CD4-positive, CD25-positive, alpha-beta regulatory T cell (primary cell): ENCODE measurements at regions not wholly inside any gene's neighbourhood (a gene's known extent, or its start where the extent isn't known, plus 50 kb on each side); places are given as distances from the start of the nearest gene placed in this dataset.
"Not testable (repeated sequence)": the region's sequence is repeated elsewhere in the genome, so short reads cannot be mapped to it uniquely, and the experiment has no call there.

Experiments
- ATAC-seq, 2 donors: fragments of 150-1000 bp; cut with Tn5 transposase; one replicate each; pipeline ENCODE4 v1.10.0; 2021; ENCODE audit warnings: low read depth in 2 of 2, moderate number of reproducible peaks in 2 of 2, moderate library complexity in 1 of 2
- DNase-seq, 3 donors: peaks; one replicate each; pipeline versions ENCODE4 v3.0.0 to v3.0.0-alpha.2; 2012 to 2022; ENCODE audit warnings: mixed read lengths in 1 of 3
- H3K27ac ChIP-seq: one replicate; pipeline ENCODE4 v1.7.0; 2013; ENCODE audit warnings: mild to moderate bottlenecking, low read length; ENCODE audit not compliant: insufficient read depth, poor library complexity, severe bottlenecking
- H3K27me3 ChIP-seq: one replicate; pipeline ENCODE4 v1.7.0; 2013; ENCODE audit warnings: low read length; ENCODE audit not compliant: control insufficient read depth, insufficient read depth
- H3K36me3 ChIP-seq: one replicate; pipeline ENCODE4 v1.7.0; 2013; ENCODE audit warnings: mild to moderate bottlenecking, low read length, moderate library complexity; ENCODE audit not compliant: control insufficient read depth, insufficient read depth
- H3K4me1 ChIP-seq: 2 replicates; pipeline ENCODE4 v1.7.0; 2013; ENCODE audit warnings: mild to moderate bottlenecking, low read length; ENCODE audit not compliant: insufficient read depth, control insufficient read depth, poor library complexity, severe bottlenecking
- H3K4me3 ChIP-seq: one replicate; pipeline ENCODE4 v1.7.0; 2013; ENCODE audit warnings: low read depth, mild to moderate bottlenecking, low read length, moderate library complexity
- H3K9me3 ChIP-seq, 2 experiments: 1 replicate in 1 of 2; 2 replicates in 1 of 2; pipeline ENCODE4 v1.7.0; 2013; ENCODE audit warnings: low read length in 2 of 2, mild to moderate bottlenecking in 1 of 2, moderate library complexity in 1 of 2; ENCODE audit not compliant: control insufficient read depth in 2 of 2
- H3K27ac Mint-ChIP-seq, 3 donors: one replicate each; pipeline ENCODE4 v1.8.0; 2020 to 2022; ENCODE audit warnings: mild to moderate bottlenecking in 3 of 3, mixed read lengths in 3 of 3, moderate library complexity in 2 of 3
- H3K27me3 Mint-ChIP-seq: one replicate; pipeline ENCODE4 v1.8.0; 2022; ENCODE audit warnings: mild to moderate bottlenecking, mixed read lengths
- H3K36me3 Mint-ChIP-seq: one replicate; pipeline ENCODE4 v1.8.0; 2020; ENCODE audit warnings: mixed read lengths
- H3K4me1 Mint-ChIP-seq, 4 donors: one replicate each; pipeline ENCODE4 v1.8.0; 2020 to 2022; ENCODE audit warnings: mixed read lengths in 4 of 4, mild to moderate bottlenecking in 1 of 4
- H3K4me3 Mint-ChIP-seq, 4 donors: one replicate each; pipeline ENCODE4 v1.8.0; 2020 to 2022; ENCODE audit warnings: mild to moderate bottlenecking in 4 of 4, mixed read lengths in 4 of 4, moderate library complexity in 3 of 4
- H3K9me3 Mint-ChIP-seq, 7 donors: one replicate each; pipeline ENCODE4 v1.8.0; 2020 to 2022; ENCODE audit warnings: mixed read lengths in 7 of 7, mild to moderate bottlenecking in 3 of 7, moderate library complexity in 2 of 7

GRCh38 chr18:61628085-61628484, 264.7 kb downstream of the RNF152 start:
- no peaks in the 10 kb centered on the region for H3K27me3 ChIP-seq
- no peak overlapping the region for H3K4me3 ChIP-seq
- ATAC-seq: no peak
- Mint-ChIP-seq H3K27ac (no peak overlapping the region), H3K4me3 (no peak overlapping the region), H3K27me3 (no peaks in the 10 kb centered on the region), H3K36me3 (no peaks in the 10 kb centered on the region), H3K9me3 (no peaks in the 10 kb centered on the region), H3K4me1 (no peaks in the 10 kb centered on the region)
- no peaks in the 10 kb centered on the region for H3K4me1 ChIP-seq
- DNase-seq: no peak
- no peak overlapping the region for H3K27ac ChIP-seq
- H3K9me3 ChIP-seq: no peaks in the 10 kb centered on the region
- no peaks in the 10 kb centered on the region for H3K36me3 ChIP-seq

DNA sequence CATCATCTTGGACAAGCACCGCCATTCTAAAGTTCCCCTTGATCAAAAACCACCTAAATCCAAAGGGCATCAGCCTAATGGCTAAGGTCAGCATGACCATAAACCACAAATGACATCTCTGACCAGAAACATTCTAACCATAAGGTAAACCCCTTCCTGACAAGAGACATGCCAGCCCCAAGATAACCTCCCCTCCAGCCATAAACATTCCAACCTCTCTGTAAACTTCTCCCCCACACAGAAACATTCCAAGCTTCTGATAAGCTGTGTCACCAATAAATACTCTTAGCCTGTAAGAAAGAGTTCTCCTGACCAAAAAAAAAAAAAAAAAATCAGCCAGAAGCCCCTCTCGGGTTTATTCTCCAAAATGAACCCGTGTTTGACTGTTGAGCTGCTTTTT, 268.2 kb downstream of the RNF152 start:
- not testable (repeated sequence) for H3K36me3 Mint-ChIP-seq, H3K27ac Mint-ChIP-seq, H3K4me1 Mint-ChIP-seq, H3K9me3 Mint-ChIP-seq, ATAC-seq, H3K4me3 ChIP-seq, H3K4me1 ChIP-seq, H3K4me3 Mint-ChIP-seq, DNase-seq, H3K9me3 ChIP-seq, H3K27me3 Mint-ChIP-seq, H3K27ac ChIP-seq, H3K27me3 ChIP-seq, H3K36me3 ChIP-seq

- Histone ChIP-seq H3K27ac (no peak overlapping the region), H3K36me3 (no peaks in the 10 kb centered on the region), H3K27me3 (no peaks in the 10 kb centered on the region), H3K9me3 (no peaks in the 10 kb centered on the region), H3K4me3 (no peak overlapping the region), H3K4me1 (no peaks in the 10 kb centered on the region)
- ATAC-seq (no peak), DNase-seq (no peak)
- H3K27ac Mint-ChIP-seq: no peak overlapping the region
- H3K27me3 Mint-ChIP-seq: peaks cover 9% of the 10 kb centered on the region
- no peaks in the 10 kb centered on the region for H3K36me3 Mint-ChIP-seq
- no peak overlapping the region for H3K4me3 Mint-ChIP-seq
- no peaks in the 10 kb centered on the region for H3K4me1 Mint-ChIP-seq
- peaks cover 0 to 6% (median 0%) of the 10 kb centered on the region in 7 donors for H3K9me3 Mint-ChIP-seq
Observed at GRCh38 chr18:61619783-61620182, 273.0 kb downstream of the RNF152 start.

- H3K9me3 Mint-ChIP-seq: peaks cover 0 to 6% (median 0%) of the 10 kb centered on the region in 7 donors
Observed at GRCh38 chr18:61618816-61619215, 274.0 kb downstream of the RNF152 start.

DNA sequence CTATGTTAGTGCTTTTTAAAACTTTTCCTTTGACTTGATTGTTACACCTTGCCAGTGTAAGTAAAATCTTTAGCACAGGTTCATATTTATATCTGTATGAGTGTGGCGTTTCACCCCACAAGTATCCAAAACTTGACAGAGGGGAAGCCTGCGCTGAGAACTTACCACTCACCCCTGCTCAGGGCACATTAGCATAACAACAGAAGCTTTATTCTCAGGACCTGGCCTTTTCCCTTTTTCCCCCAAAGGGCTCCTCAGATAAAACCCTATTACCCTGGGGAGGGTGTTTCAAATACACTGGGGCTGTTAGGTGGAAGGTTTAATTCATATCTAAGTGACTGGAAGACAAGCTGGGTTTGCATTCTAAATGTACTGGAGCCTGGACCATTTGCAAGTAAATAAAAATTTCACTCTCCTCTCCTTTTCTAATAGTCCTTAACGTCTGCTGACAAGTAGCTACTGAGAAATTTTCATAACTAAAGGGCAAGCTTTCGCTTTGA, 276.6 kb downstream of the RNF152 start:
- no peaks in the 10 kb centered on the region for H3K4me1 Mint-ChIP-seq
- H3K27me3 Mint-ChIP-seq: peaks cover 9% of the 10 kb centered on the region
- Histone ChIP-seq H3K27ac (no peak overlapping the region), H3K4me3 (no peak overlapping the region), H3K27me3 (no peaks in the 10 kb centered on the region), H3K36me3 (no peaks in the 10 kb centered on the region), H3K9me3 (no peaks in the 10 kb centered on the region), H3K4me1 (no peaks in the 10 kb centered on the region)
- ATAC-seq (no peak), DNase-seq (no peak)
- H3K36me3 Mint-ChIP-seq: no peaks in the 10 kb centered on the region
- H3K27ac Mint-ChIP-seq: no peak overlapping the region
- H3K9me3 Mint-ChIP-seq: peaks cover 0 to 12% (median 0%) of the 10 kb centered on the region in 7 donors
- no peak overlapping the region for H3K4me3 Mint-ChIP-seq

More at GRCh38 chr18:61618816-61619215, 274.0 kb downstream of the RNF152 start:
- H3K36me3 Mint-ChIP-seq: no peaks in the 10 kb centered on the region
- Histone ChIP-seq H3K27me3 (no peaks in the 10 kb centered on the region), H3K27ac (no peak overlapping the region), H3K4me3 (no peak overlapping the region), H3K4me1 (no peaks in the 10 kb centered on the region), H3K9me3 (no peaks in the 10 kb centered on the region), H3K36me3 (no peaks in the 10 kb centered on the region)
- H3K27me3 Mint-ChIP-seq: peaks cover 9% of the 10 kb centered on the region
- no peak for DNase-seq
- no peak for ATAC-seq
- no peak overlapping the region for H3K4me3 Mint-ChIP-seq
- H3K27ac Mint-ChIP-seq: no peak overlapping the region
- H3K4me1 Mint-ChIP-seq: no peaks in the 10 kb centered on the region

GRCh38 chr18:61612517-61612916, 279.3 kb downstream of the CDH20 start:
- no peak overlapping the region for H3K27ac Mint-ChIP-seq
- ATAC-seq: no peak
- Histone ChIP-seq H3K4me3 (no peak overlapping the region), H3K4me1 (no peaks in the 10 kb centered on the region), H3K27ac (no peak overlapping the region), H3K27me3 (no peaks in the 10 kb centered on the region), H3K36me3 (no peaks in the 10 kb centered on the region), H3K9me3 (no peaks in the 10 kb centered on the region)
- no peak for DNase-seq
- no peaks in the 10 kb centered on the region for H3K27me3 Mint-ChIP-seq
- H3K4me1 Mint-ChIP-seq: no peaks in the 10 kb centered on the region
- no peak overlapping the region for H3K4me3 Mint-ChIP-seq
- peaks cover 0 to 6% (median 0%) of the 10 kb centered on the region in 7 donors for H3K9me3 Mint-ChIP-seq
- no peaks in the 10 kb centered on the region for H3K36me3 Mint-ChIP-seq

DNA sequence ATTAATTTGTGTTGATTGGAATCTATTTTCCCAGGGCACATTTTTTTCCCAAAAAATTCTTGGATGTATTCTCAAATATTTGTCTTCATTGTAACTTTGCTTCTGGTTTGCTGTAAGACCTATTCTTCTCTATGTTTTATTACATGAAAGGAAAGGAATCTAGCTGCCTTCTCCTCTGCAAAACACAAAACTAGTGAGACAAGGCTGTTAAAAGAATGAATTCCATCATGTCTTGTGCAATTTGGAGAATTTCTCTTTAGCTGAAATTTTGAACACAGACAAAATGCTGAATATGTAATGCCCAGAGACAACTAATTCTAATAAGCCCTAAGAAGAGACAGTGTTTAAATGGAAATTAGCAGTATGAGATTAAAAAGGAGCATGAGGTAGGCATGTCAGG, 275.9 kb downstream of the CDH20 start:
- no peaks in the 10 kb centered on the region for H3K4me1 ChIP-seq
- Mint-ChIP-seq H3K4me3 (no peak overlapping the region), H3K4me1 (no peaks in the 10 kb centered on the region), H3K9me3 (peaks cover 0 to 6% (median 0%) of the 10 kb centered on the region in 7 donors), H3K27me3 (peaks cover 8% of the 10 kb centered on the region), H3K27ac (no peak overlapping the region), H3K36me3 (no peaks in the 10 kb centered on the region)
- no peak overlapping the region for H3K27ac ChIP-seq
- H3K27me3 ChIP-seq: peaks cover 2% of the 10 kb centered on the region
- no peak overlapping the region for H3K4me3 ChIP-seq
- DNase-seq: no peak
- H3K36me3 ChIP-seq: no peaks in the 10 kb centered on the region
- no peaks in the 10 kb centered on the region for H3K9me3 ChIP-seq
- no peak for ATAC-seq

- Histone ChIP-seq H3K27ac (no peak overlapping the region), H3K4me1 (no peaks in the 10 kb centered on the region), H3K27me3 (peaks cover 2% of the 10 kb centered on the region), H3K4me3 (no peak overlapping the region), H3K9me3 (no peaks in the 10 kb centered on the region), H3K36me3 (no peaks in the 10 kb centered on the region)
- ATAC-seq: no peak
- Mint-ChIP-seq H3K27me3 (peaks cover 11% of the 10 kb centered on the region), H3K36me3 (no peaks in the 10 kb centered on the region), H3K4me1 (no peaks in the 10 kb centered on the region), H3K27ac (peak overlapping the region in 1 of 3 donors; percentile 12), H3K9me3 (peaks cover 0 to 3% (median 0%) of the 10 kb centered on the region in 7 donors), H3K4me3 (no peak overlapping the region)
- DNase-seq: no peak
Observed at GRCh38 chr18:61608316-61608715, 275.1 kb downstream of the CDH20 start.
